Thyroid gland (tissue), 4 donors: ENCODE measurements at regions not wholly inside any gene's neighbourhood (a gene's known extent, or its start where the extent isn't known, plus 50 kb on each side); places are given as distances from the start of the nearest gene placed in this dataset.

ENCODE experiments used
- DNase-seq, 2 donors: peaks; one replicate each; pipeline ENCODE4 v3.0.0-alpha.2; 2019
- H3K27ac ChIP-seq, 3 donors: fragments of 200-600 bp; sonication (generic); 1 replicate in 2 of 3; 2 replicates in 1 of 3; pipeline ENCODE4 v1.5.1; 2016 to 2019; ENCODE audit warnings: mild to moderate bottlenecking in 1 of 3, moderate library complexity in 1 of 3
- H3K27me3 ChIP-seq: fragments of 200-600 bp; sonication (generic); one replicate; pipeline ENCODE4 v1.5.1; 2019
- H3K36me3 ChIP-seq, 2 donors: fragments of 200-600 bp; sonication (generic); one replicate each; pipeline ENCODE4 v1.5.1; 2016 to 2019
- H3K4me1 ChIP-seq, 2 donors: fragments of 200-600 bp; sonication (generic); one replicate each; pipeline ENCODE4 v1.5.1; 2017 to 2019
- H3K4me3 ChIP-seq, 3 donors: fragments of 200-600 bp; sonication (generic); replicated peaks in 1 of 3; 1 replicate in 2 of 3; 2 replicates in 1 of 3; pipeline ENCODE4 v1.5.1; 2016; ENCODE audit warnings: mild to moderate bottlenecking in 1 of 3
- H3K9me3 ChIP-seq: fragments of 200-600 bp; sonication (generic); one replicate; pipeline ENCODE4 v1.5.1; 2017
- CTCF ChIP-seq, 6 experiments: fragments of 200-600 bp in 3 of 6; fragments of 450-650 bp in 3 of 6; sonication (generic) in 3 of 6; IDR thresholded peaks; one replicate each; pipeline ENCODE4 v1.5.1; 2016 to 2019; ENCODE audit warnings: antibody characterized with exemption in 6 of 6, mild to moderate bottlenecking in 2 of 6, inconsistent platforms in 1 of 6, moderate library complexity in 1 of 6
- POLR2A ChIP-seq, 2 donors: fragments of 450-650 bp; IDR thresholded peaks; one replicate each; pipeline ENCODE4 v1.6.1; 2017; ENCODE audit warnings: antibody characterized with exemption in 2 of 2, mild to moderate bottlenecking in 2 of 2, moderate library complexity in 1 of 2
- WGBS, 2 donors: methylation state at CpG; one replicate each; pipeline ENCODE4 v1.1.5; 2017; 5-methylcytosine and 5-hydroxymethylcytosine counted together
- intact Hi-C: fragments of 100-400 bp; cut with DNase I; formaldehyde crosslinking; loops from one replicate; pipeline ENCODE4 v1.15.1; 2023

GRCh38 chr13:77429320-77430142 lies 102.6 kb upstream of the MYCBP2 start:
- H3K27ac ChIP-seq, result no peak overlapping the region
- no peak for DNase-seq
- no peak for TF ChIP-seq CTCF (IDR thresholded peaks at IDR 0.05)
- no peak for TF ChIP-seq POLR2A (IDR thresholded peaks at IDR 0.05)
- H3K4me1 ChIP-seq, result no peaks in the 10 kb centered on the region
- H3K36me3 ChIP-seq, result no peaks in the 10 kb centered on the region
- intact Hi-C loops, result no loop called here
- WGBS, 2 donors, result 83 to 88% methylated on average over 8 of the region's 8 CpGs
- H3K9me3 ChIP-seq, result no peaks in the 10 kb centered on the region
- no peaks in the 10 kb centered on the region for H3K27me3 ChIP-seq
- H3K4me3 ChIP-seq, result no peak overlapping the region

- intact Hi-C loops, result no loop called here
Measured at GRCh38 chr13:77425705-77426104, 98.8 kb upstream of the MYCBP2 start.

GRCh38 chr13:77423296-77423695 lies 96.4 kb upstream of the MYCBP2 start:
- TF ChIP-seq CTCF (IDR thresholded peaks at IDR 0.05) (no peak), POLR2A (IDR thresholded peaks at IDR 0.05) (no peak)
- WGBS, 2 donors, result 49 to 68% methylated on average over 4 of the region's 4 CpGs
- Histone ChIP-seq H3K27ac (no peak overlapping the region), H3K4me3 (no peak overlapping the region), H3K36me3 (no peaks in the 10 kb centered on the region), H3K4me1 (no peaks in the 10 kb centered on the region), H3K27me3 (no peaks in the 10 kb centered on the region), H3K9me3 (no peaks in the 10 kb centered on the region)
- no peak for DNase-seq
- intact Hi-C loops, result no loop called here

More at GRCh38 chr13:77425705-77426104, 98.8 kb upstream of the MYCBP2 start:
- Histone ChIP-seq H3K9me3 (no peaks in the 10 kb centered on the region), H3K36me3 (no peaks in the 10 kb centered on the region), H3K27me3 (no peaks in the 10 kb centered on the region), H3K4me3 (no peak overlapping the region), H3K4me1 (no peaks in the 10 kb centered on the region), H3K27ac (no peak overlapping the region)
- 70 to 93% methylated on average over 5 of the region's 5 CpGs for WGBS, 2 donors
- TF ChIP-seq CTCF (IDR thresholded peaks at IDR 0.05) (no peak), POLR2A (IDR thresholded peaks at IDR 0.05) (no peak)
- DNase-seq, result no peak

- Histone ChIP-seq H3K27ac (no peak overlapping the region), H3K4me3 (no peak overlapping the region), H3K27me3 (no peaks in the 10 kb centered on the region), H3K36me3 (no peaks in the 10 kb centered on the region), H3K4me1 (no peaks in the 10 kb centered on the region), H3K9me3 (no peaks in the 10 kb centered on the region)
- intact Hi-C loops, result no loop called here
- no peak for DNase-seq
- 57 to 62% methylated on average over 2 of the region's 2 CpGs for WGBS, 2 donors
- TF ChIP-seq CTCF (IDR thresholded peaks at IDR 0.05) (no peak), POLR2A (IDR thresholded peaks at IDR 0.05) (no peak)
Measured at GRCh38 chr13:77422724-77423123, 95.8 kb upstream of the MYCBP2 start.

GRCh38 chr13:77417897-77418296 lies 91.0 kb upstream of the MYCBP2 start:
- no peak overlapping the region for H3K4me3 ChIP-seq
- intact Hi-C loops, result no loop called here
- H3K27me3 ChIP-seq, result no peaks in the 10 kb centered on the region
- H3K4me1 ChIP-seq, result no peaks in the 10 kb centered on the region
- no peak overlapping the region for H3K27ac ChIP-seq
- no peaks in the 10 kb centered on the region for H3K9me3 ChIP-seq
- DNase-seq, result no peak
- H3K36me3 ChIP-seq, result no peaks in the 10 kb centered on the region
- WGBS, 2 donors, result 40 to 52% methylated on average over 4 of the region's 4 CpGs
- no peak for TF ChIP-seq CTCF (IDR thresholded peaks at IDR 0.05)
- no peak for TF ChIP-seq POLR2A (IDR thresholded peaks at IDR 0.05)
